AG10803 (cell line): ENCODE measurements at regions not wholly inside any gene's neighbourhood (a gene's known extent, or its start where the extent isn't known, plus 50 kb on each side); places are given as distances from the start of the nearest gene placed in this dataset.

Experiments used
- DNase-seq: peaks from one replicate; pipeline ENCODE4 v3.0.0; 2010; ENCODE audit warnings: low read depth
- H3K4me3 ChIP-seq: 2 replicates; pipeline ENCODE4 v1.5.1; 2011; ENCODE audit warnings: mild to moderate bottlenecking, low read length, control low read depth
- CTCF ChIP-seq: conservative IDR thresholded peaks from 2 replicates; pipeline ENCODE4 v1.5.1; 2011; ENCODE audit warnings: mild to moderate bottlenecking, low read length, control low read depth, inconsistent platforms

GRCh38 chr11:110878513-110878912, 166.3 kb upstream of the ARHGAP20 start:
- no peak for TF ChIP-seq CTCF
- no peak overlapping the region for H3K4me3 ChIP-seq
- no peak for DNase-seq

- TF ChIP-seq CTCF = no peak
- H3K4me3 ChIP-seq = no peak overlapping the region
- no peak for DNase-seq
Measured at GRCh38 chr11:110874437-110875030, 162.3 kb upstream of the ARHGAP20 start.

- DNase-seq = no peak
- no peak for TF ChIP-seq CTCF
- no peak overlapping the region for H3K4me3 ChIP-seq
Measured at GRCh38 chr11:110873975-110874374, 161.7 kb upstream of the ARHGAP20 start.

- no peak for DNase-seq
- TF ChIP-seq CTCF = no peak
- H3K4me3 ChIP-seq = no peak overlapping the region
Measured at GRCh38 chr11:110870816-110871522, 158.7 kb upstream of the ARHGAP20 start.

GRCh38 chr11:110867951-110868350, 155.7 kb upstream of the ARHGAP20 start:
- no peak for TF ChIP-seq CTCF
- H3K4me3 ChIP-seq = no peak overlapping the region
- DNase-seq = no peak

- TF ChIP-seq CTCF = no peak
- DNase-seq = no peak
- no peak overlapping the region for H3K4me3 ChIP-seq
Measured at GRCh38 chr11:110866081-110866480, 153.8 kb upstream of the ARHGAP20 start.

- TF ChIP-seq CTCF = no peak
- no peak for DNase-seq
- no peak overlapping the region for H3K4me3 ChIP-seq
Measured at GRCh38 chr11:110862407-110862806, 150.2 kb upstream of the ARHGAP20 start.
